Gastroesophageal sphincter (tissue), 4 donors: ENCODE measurements at regions not wholly inside any gene's neighbourhood (a gene's known extent, or its start where the extent isn't known, plus 50 kb on each side); places are given as distances from the start of the nearest gene placed in this dataset.

Experiments
- ATAC-seq: fragments of 150-250 bp; one replicate; pipeline ENCODE4 v1.9.1; 2016; ENCODE audit warnings: mild to moderate bottlenecking, moderate library complexity
- H3K27ac ChIP-seq, 4 donors: fragments of 200-600 bp; sonication (generic) in 3 of 4; 1 replicate in 3 of 4; 2 replicates in 1 of 4; pipeline ENCODE4 v1.5.1; 2016 to 2019
- H3K27me3 ChIP-seq: fragments of 200-600 bp; sonication (generic); one replicate; pipeline ENCODE4 v1.5.1; 2019
- H3K36me3 ChIP-seq, 2 donors: fragments of 200-600 bp; sonication (generic); one replicate each; pipeline ENCODE4 v1.5.1; 2019; ENCODE audit warnings: control low read depth in 1 of 2
- H3K4me1 ChIP-seq, 3 donors: fragments of 200-600 bp; sonication (generic); 1 replicate in 2 of 3; 2 replicates in 1 of 3; pipeline ENCODE4 v1.5.1; 2016 to 2019; ENCODE audit warnings: control low read depth in 2 of 3
- H3K4me3 ChIP-seq, 2 donors: fragments of 200-600 bp; sonication (generic); one replicate each; pipeline ENCODE4 v1.5.1; 2019; ENCODE audit warnings: mild to moderate bottlenecking in 1 of 2, moderate library complexity in 1 of 2
- H3K9me3 ChIP-seq, 3 donors: fragments of 200-600 bp; sonication (generic); one replicate each; pipeline ENCODE4 v1.5.1; 2017 to 2019; ENCODE audit warnings: control low read depth in 2 of 3
- EP300 ChIP-seq: sonication (generic); formaldehyde crosslinking; IDR thresholded peaks from one replicate; pipeline ENCODE4 v1.6.1; 2017; ENCODE audit warnings: antibody characterized with exemption, mild to moderate bottlenecking
- POLR2A ChIP-seq, 2 donors: fragments of 450-650 bp; IDR thresholded peaks; one replicate each; pipeline ENCODE4 v1.6.1; 2017; ENCODE audit warnings: antibody characterized with exemption in 2 of 2, mild to moderate bottlenecking in 2 of 2, moderate library complexity in 1 of 2
- POLR2AphosphoS5 ChIP-seq: sonication (generic); formaldehyde crosslinking; IDR thresholded peaks from one replicate; pipeline ENCODE4 v1.6.1; 2017; ENCODE audit warnings: antibody characterized with exemption
- WGBS, 2 donors: methylation state at CpG; one replicate each; pipeline ENCODE4 v1.1.5; 2018; ENCODE audit warnings: low coverage in 1 of 2; 5-methylcytosine and 5-hydroxymethylcytosine counted together
- TF ChIP-seq, protein P1 (sequence below), 4 experiments: fragments of 200-600 bp in 2 of 4; fragments of 450-650 bp in 2 of 4; sonication (generic) in 1 of 4; IDR thresholded peaks; one replicate each; pipeline ENCODE4 v1.5.1; 2017 to 2019; ENCODE audit warnings: antibody characterized with exemption in 4 of 4, mild to moderate bottlenecking in 2 of 4, moderate library complexity in 2 of 4

DNA sequence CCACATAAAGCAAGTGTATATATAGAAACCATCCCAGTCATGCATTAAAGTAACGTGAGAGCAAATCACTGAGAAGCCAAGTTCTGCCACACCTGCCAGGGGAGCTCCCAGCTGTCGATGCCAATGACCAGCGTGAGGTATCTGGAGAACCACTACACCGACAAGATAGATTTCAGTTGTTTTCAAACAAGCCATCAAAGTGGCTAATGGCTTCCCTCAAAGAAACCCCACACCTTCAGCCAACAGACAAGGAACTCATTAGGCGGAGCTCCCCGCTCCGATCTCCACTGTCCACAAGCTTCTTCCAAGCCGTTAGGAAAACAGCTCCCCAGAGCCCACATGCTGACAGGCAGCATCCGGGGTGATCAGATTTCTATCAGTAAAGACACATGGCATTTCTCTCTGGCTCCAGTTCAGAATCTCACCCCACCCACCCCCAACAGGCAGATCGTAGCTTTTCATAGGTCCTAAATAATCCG is 54.2 kb upstream of the SPATA12 start:
- Histone ChIP-seq H3K36me3 (no peaks in the 10 kb centered on the region), H3K9me3 (no peaks in the 10 kb centered on the region), H3K4me1 (peaks cover 9 to 68% (median 37%) of the 10 kb centered on the region in 3 donors), H3K27me3 (no peaks in the 10 kb centered on the region), H3K4me3 (no peak overlapping the region), H3K27ac (peak overlapping the region in 3 of 4 donors; percentile 80 to 88 (median 86))
- WGBS, 2 donors = 73 to 80% methylated on average over 3 to 11 of the region's 11 CpGs
- TF ChIP-seq EP300 (no peak), POLR2AphosphoS5 (no peak), POLR2A (IDR thresholded peaks at IDR 0.05) (no peak)
- TF ChIP-seq, protein P1, sequence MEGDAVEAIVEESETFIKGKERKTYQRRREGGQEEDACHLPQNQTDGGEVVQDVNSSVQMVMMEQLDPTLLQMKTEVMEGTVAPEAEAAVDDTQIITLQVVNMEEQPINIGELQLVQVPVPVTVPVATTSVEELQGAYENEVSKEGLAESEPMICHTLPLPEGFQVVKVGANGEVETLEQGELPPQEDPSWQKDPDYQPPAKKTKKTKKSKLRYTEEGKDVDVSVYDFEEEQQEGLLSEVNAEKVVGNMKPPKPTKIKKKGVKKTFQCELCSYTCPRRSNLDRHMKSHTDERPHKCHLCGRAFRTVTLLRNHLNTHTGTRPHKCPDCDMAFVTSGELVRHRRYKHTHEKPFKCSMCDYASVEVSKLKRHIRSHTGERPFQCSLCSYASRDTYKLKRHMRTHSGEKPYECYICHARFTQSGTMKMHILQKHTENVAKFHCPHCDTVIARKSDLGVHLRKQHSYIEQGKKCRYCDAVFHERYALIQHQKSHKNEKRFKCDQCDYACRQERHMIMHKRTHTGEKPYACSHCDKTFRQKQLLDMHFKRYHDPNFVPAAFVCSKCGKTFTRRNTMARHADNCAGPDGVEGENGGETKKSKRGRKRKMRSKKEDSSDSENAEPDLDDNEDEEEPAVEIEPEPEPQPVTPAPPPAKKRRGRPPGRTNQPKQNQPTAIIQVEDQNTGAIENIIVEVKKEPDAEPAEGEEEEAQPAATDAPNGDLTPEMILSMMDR (IDR thresholded peaks at IDR 0.05) = no peak
- no peak for ATAC-seq

GRCh38 chr3:57004229-57004628 is 56.2 kb upstream of the SPATA12 start:
- WGBS, 2 donors = 63 to 76% methylated on average over 6 of the region's 6 CpGs
- Histone ChIP-seq H3K36me3 (no peaks in the 10 kb centered on the region), H3K4me1 (peaks cover 8 to 56% (median 28%) of the 10 kb centered on the region in 3 donors), H3K27ac (no peak overlapping the region), H3K27me3 (no peaks in the 10 kb centered on the region), H3K9me3 (no peaks in the 10 kb centered on the region), H3K4me3 (no peak overlapping the region)
- no peak for TF ChIP-seq POLR2AphosphoS5
- TF ChIP-seq, protein P1 (IDR thresholded peaks at IDR 0.05) = no peak
- no peak for TF ChIP-seq EP300
- no peak for TF ChIP-seq POLR2A (IDR thresholded peaks at IDR 0.05)
- no peak for ATAC-seq

DNA sequence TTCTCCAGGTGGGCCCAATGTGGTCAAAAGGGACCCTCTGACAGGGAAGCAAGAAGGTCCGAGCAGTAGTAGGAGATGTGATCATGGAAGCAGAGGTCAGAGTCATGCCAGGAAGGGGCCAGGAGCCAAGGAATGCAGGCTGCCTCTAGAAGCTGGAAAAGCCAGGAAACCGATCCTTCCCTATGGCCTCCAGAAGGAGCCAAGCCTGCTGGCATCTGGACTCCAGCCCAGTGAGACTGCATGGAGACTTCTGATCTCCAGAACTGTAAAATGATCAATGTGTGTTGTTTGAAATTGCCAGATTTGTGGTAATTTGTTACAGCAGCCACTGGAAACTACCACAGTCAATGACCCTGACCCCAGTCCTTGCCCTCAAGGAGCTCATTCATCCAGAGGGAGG is 56.8 kb upstream of the SPATA12 start:
- H3K27ac ChIP-seq = no peak overlapping the region
- WGBS, 2 donors = 82 to 92% methylated on average over 2 of the region's 2 CpGs
- H3K9me3 ChIP-seq = no peaks in the 10 kb centered on the region
- H3K4me1 ChIP-seq = peaks cover 4 to 56% (median 23%) of the 10 kb centered on the region in 3 donors
- H3K36me3 ChIP-seq = no peaks in the 10 kb centered on the region
- ATAC-seq = no peak
- TF ChIP-seq POLR2AphosphoS5 (no peak), POLR2A (IDR thresholded peaks at IDR 0.05) (no peak), EP300 (no peak)
- TF ChIP-seq, protein P1 (IDR thresholded peaks at IDR 0.05) = no peak
- H3K4me3 ChIP-seq = no peak overlapping the region
- H3K27me3 ChIP-seq = no peaks in the 10 kb centered on the region

- no peak for ATAC-seq
- H3K4me1 ChIP-seq = peaks cover 0 to 50% (median 10%) of the 10 kb centered on the region in 3 donors
- 81 to 100% methylated on average over 2 to 5 of the region's 5 CpGs for WGBS, 2 donors
These were observed 59.1 kb upstream of the SPATA12 start for GRCh38 chr3:57001356-57001755.

GRCh38 chr3:57000012-57000411 is 60.5 kb upstream of the SPATA12 start:
- TF ChIP-seq POLR2A (IDR thresholded peaks at IDR 0.05) = no peak
- no peak for TF ChIP-seq EP300
- no peak for TF ChIP-seq POLR2AphosphoS5
- TF ChIP-seq, protein P1 (IDR thresholded peaks at IDR 0.05) = no peak

More at GRCh38 chr3:57001356-57001755, 59.1 kb upstream of the SPATA12 start:
- Histone ChIP-seq H3K9me3 (no peaks in the 10 kb centered on the region), H3K27me3 (no peaks in the 10 kb centered on the region), H3K27ac (no peak overlapping the region), H3K36me3 (no peaks in the 10 kb centered on the region), H3K4me3 (no peak overlapping the region)
- TF ChIP-seq EP300 = no peak
- TF ChIP-seq, protein P1 (IDR thresholded peaks at IDR 0.05) = no peak
- TF ChIP-seq POLR2A (IDR thresholded peaks at IDR 0.05) = no peak
- TF ChIP-seq POLR2AphosphoS5 = no peak

More at GRCh38 chr3:57000012-57000411, 60.5 kb upstream of the SPATA12 start:
- Histone ChIP-seq H3K27ac (no peak overlapping the region), H3K36me3 (no peaks in the 10 kb centered on the region), H3K27me3 (no peaks in the 10 kb centered on the region), H3K9me3 (no peaks in the 10 kb centered on the region), H3K4me1 (peaks cover 0 to 51% (median 8%) of the 10 kb centered on the region in 3 donors), H3K4me3 (no peak overlapping the region)
- WGBS, 2 donors = 90 to 96% methylated on average over 2 to 4 of the region's 4 CpGs
- no peak for ATAC-seq
